A549 (cell line): ENCODE measurements at regions not wholly inside any gene's neighbourhood (a gene's known extent, or its start where the extent isn't known, plus 50 kb on each side); places are given as distances from the start of the nearest gene placed in this dataset.

Source experiments
- CBX8 ChIP-seq: fragments of 200-600 bp; sonication (generic); IDR thresholded peaks from 2 replicates; pipeline ENCODE4 v1.6.1; 2016
- CHD2 ChIP-seq: fragments of 150-350 bp; IDR thresholded peaks from 2 replicates; pipeline ENCODE4 v1.6.1; 2014; ENCODE audit warnings: low read length; ENCODE audit not compliant: partially characterized antibody
- EP300 ChIP-seq, 2 experiments: fragments of >200 bp; sonication (Bioruptor Twin); formaldehyde crosslinking; IDR thresholded peaks; 2 replicates in 1 of 2; 3 replicates in 1 of 2; pipeline ENCODE4 v1.6.1; 2016 to 2017
- MAFK ChIP-seq: fragments of 450-650 bp; IDR thresholded peaks from 2 replicates; pipeline ENCODE4 v1.6.1; 2014; ENCODE audit not compliant: partially characterized antibody
- POLR2A ChIP-seq: IDR thresholded peaks from 2 replicates; pipeline ENCODE4 v1.6.1; 2012; ENCODE audit warnings: mild to moderate bottlenecking, low read length
- RCOR1 ChIP-seq: fragments of 150-350 bp; IDR thresholded peaks from 2 replicates; pipeline ENCODE4 v1.6.1; 2014; ENCODE audit warnings: antibody characterized with exemption, low read length, low read depth
- TF ChIP-seq, protein P1 (sequence below): fragments of >200 bp; sonication (Bioruptor Twin); formaldehyde crosslinking; IDR thresholded peaks from 3 replicates; pipeline ENCODE4 v1.5.1; 2016

DNA sequence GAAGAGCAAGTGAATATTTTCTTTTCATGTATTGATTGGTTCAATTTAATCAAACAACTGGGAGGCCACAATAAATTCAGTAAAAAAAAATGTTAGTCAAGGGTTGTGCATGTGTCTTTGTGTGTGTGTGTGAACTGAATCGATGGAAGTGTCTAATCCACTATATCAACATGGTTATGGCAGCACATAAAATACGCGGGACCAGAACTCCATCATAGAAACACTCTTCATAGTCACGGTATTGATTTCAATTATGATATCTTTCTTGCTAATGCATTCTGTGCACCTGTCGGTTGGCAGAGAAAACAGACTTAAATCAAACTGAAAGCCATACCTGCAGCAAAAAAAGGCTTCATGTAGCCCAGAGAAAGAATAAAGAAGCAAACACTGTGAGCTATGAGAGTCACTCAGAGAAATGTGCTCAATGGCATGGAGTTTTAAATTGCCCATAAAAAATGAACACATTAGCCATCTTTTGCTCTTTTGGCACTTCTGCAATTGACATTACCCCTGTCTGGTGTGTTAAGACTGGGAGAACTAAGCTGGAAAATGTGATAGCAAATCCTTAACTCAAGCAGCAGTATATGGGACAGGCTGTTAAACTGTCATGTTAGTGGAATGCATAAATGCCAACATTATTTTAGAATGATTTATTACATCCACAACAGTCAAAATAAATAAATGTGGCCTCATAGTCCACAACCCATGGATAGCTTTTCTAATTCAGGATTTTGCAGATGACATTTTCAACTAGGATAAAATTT lies 642.4 kb upstream of the C9orf72 start:
- TF ChIP-seq, protein P1, sequence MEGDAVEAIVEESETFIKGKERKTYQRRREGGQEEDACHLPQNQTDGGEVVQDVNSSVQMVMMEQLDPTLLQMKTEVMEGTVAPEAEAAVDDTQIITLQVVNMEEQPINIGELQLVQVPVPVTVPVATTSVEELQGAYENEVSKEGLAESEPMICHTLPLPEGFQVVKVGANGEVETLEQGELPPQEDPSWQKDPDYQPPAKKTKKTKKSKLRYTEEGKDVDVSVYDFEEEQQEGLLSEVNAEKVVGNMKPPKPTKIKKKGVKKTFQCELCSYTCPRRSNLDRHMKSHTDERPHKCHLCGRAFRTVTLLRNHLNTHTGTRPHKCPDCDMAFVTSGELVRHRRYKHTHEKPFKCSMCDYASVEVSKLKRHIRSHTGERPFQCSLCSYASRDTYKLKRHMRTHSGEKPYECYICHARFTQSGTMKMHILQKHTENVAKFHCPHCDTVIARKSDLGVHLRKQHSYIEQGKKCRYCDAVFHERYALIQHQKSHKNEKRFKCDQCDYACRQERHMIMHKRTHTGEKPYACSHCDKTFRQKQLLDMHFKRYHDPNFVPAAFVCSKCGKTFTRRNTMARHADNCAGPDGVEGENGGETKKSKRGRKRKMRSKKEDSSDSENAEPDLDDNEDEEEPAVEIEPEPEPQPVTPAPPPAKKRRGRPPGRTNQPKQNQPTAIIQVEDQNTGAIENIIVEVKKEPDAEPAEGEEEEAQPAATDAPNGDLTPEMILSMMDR, result no peak
- no peak for TF ChIP-seq CBX8
- no peak for TF ChIP-seq EP300 (IDR thresholded peaks at IDR 0.05)
- TF ChIP-seq RCOR1, result no peak
- TF ChIP-seq POLR2A, result no peak
- TF ChIP-seq MAFK, result no peak
- no peak for TF ChIP-seq CHD2
